SK-N-SH (cell line): ENCODE measurements at regions not wholly inside any gene's neighbourhood (a gene's known extent, or its start where the extent isn't known, plus 50 kb on each side); places are given as distances from the start of the nearest gene placed in this dataset.

Experiments used
- CTCF ChIA-PET: fragments of 300-600, 350-600 bp; formaldehyde crosslinking; extraction: SDS; loops from one replicate; lab custom pipeline; 2021; lab: Yijun Ruan, JAX
- POLR2A ChIA-PET: fragments of 350-600 bp; sonication (Branson Sonifier 250); formaldehyde crosslinking; extraction: SDS; loops from one replicate; lab custom pipeline; 2020; ENCODE audit warnings: antibody characterized with exemption, inconsistent platforms; lab: Yijun Ruan, JAX
- DNase-seq: peaks from one replicate; pipeline ENCODE4 v3.0.0; 2012
- H2AFZ ChIP-seq: fragments of 200-600 bp; sonication (generic); 2 replicates; pipeline ENCODE4 v1.8.1; 2016; ENCODE audit warnings: antibody characterized with exemption, mild to moderate bottlenecking, low read depth
- H3F3A ChIP-seq: fragments of 200-600 bp; sonication (generic); replicated peaks from 2 replicates; pipeline ENCODE3; 2016; ENCODE audit warnings: antibody characterized with exemption, mild to moderate bottlenecking; ENCODE audit not compliant: insufficient read depth
- H3K27ac ChIP-seq, 2 experiments: fragments of 200-500 bp in 1 of 2; fragments of 200-600 bp in 1 of 2; sonication (Bioruptor generic) in 1 of 2; sonication (generic), shearing (Covaris generic) in 1 of 2; 2 replicates each; pipeline versions ENCODE4 v1.5.1 to v1.6.1; 2014 to 2016; ENCODE audit warnings: low read depth in 2 of 2, inconsistent platforms in 1 of 2, low read length in 1 of 2, mild to moderate bottlenecking in 1 of 2, mixed read lengths in 1 of 2
- H3K27me3 ChIP-seq: fragments of 200-600 bp; sonication (generic), shearing (Covaris generic); 2 replicates; pipeline ENCODE4 v1.6.1; 2016; ENCODE audit warnings: mixed run types; ENCODE audit not compliant: insufficient read depth
- H3K36me3 ChIP-seq, 2 experiments: fragments of 200-500 bp in 1 of 2; fragments of 200-600 bp in 1 of 2; sonication (Bioruptor generic) in 1 of 2; sonication (generic) in 1 of 2; replicated peaks in 1 of 2; 2 replicates each; pipeline versions ENCODE3 to v1.5.1; 2014 to 2016; ENCODE audit warnings: low read length in 1 of 2, mild to moderate bottlenecking in 1 of 2; ENCODE audit not compliant: insufficient read depth in 2 of 2, control insufficient read depth in 1 of 2
- H3K4me1 ChIP-seq, 2 experiments: fragments of 200-500 bp in 1 of 2; fragments of 200-600 bp in 1 of 2; sonication (Bioruptor generic) in 1 of 2; sonication (generic), shearing (Covaris generic) in 1 of 2; 2 replicates each; pipeline versions ENCODE4 v1.5.1 to v1.6.1; 2014 to 2016; ENCODE audit warnings: low read depth in 1 of 2, low read length in 1 of 2, mixed run types in 1 of 2; ENCODE audit not compliant: insufficient read depth in 2 of 2, control insufficient read depth in 1 of 2
- H3K4me2 ChIP-seq: fragments of 200-600 bp; sonication (generic), shearing (Covaris generic); 2 replicates; pipeline ENCODE4 v1.6.1; 2017; ENCODE audit warnings: mixed run types
- H3K4me3 ChIP-seq, 2 experiments: fragments of 200-500 bp in 1 of 2; fragments of 200-600 bp in 1 of 2; sonication (Bioruptor generic) in 1 of 2; sonication (generic), shearing (Covaris generic) in 1 of 2; 2 replicates each; pipeline versions ENCODE4 v1.5.1 to v1.8.1; 2014 to 2016; ENCODE audit warnings: low read depth in 2 of 2, inconsistent platforms in 1 of 2, low read length in 1 of 2, mild to moderate bottlenecking in 1 of 2, mixed read lengths in 1 of 2, moderate library complexity in 1 of 2
- H3K79me2 ChIP-seq: fragments of 200-600 bp; sonication (generic); 2 replicates; pipeline ENCODE4 v1.8.1; 2017; ENCODE audit warnings: mild to moderate bottlenecking; ENCODE audit not compliant: insufficient read depth
- H3K9ac ChIP-seq: fragments of 200-600 bp; sonication (generic); 2 replicates; pipeline ENCODE4 v1.6.1; 2017; ENCODE audit warnings: mixed run types
- H3K9me2 ChIP-seq: fragments of 200-600 bp; sonication (generic); 2 replicates; pipeline ENCODE4 v1.6.1; 2017; ENCODE audit warnings: mixed run types
- H3K9me3 ChIP-seq: fragments of 200-600 bp; sonication (generic); 2 replicates; pipeline ENCODE4 v1.6.1; 2017; ENCODE audit warnings: mixed run types, mild to moderate bottlenecking, moderate library complexity
- H4K20me1 ChIP-seq: fragments of 200-600 bp; sonication (generic); 2 replicates; pipeline ENCODE4 v1.6.1; 2017; ENCODE audit warnings: mild to moderate bottlenecking, mixed run types; ENCODE audit not compliant: insufficient read depth
- CHD2 ChIP-seq: fragments of 150-350 bp; IDR thresholded peaks from 2 replicates; pipeline ENCODE4 v1.6.1; 2018; ENCODE audit warnings: low read length; ENCODE audit not compliant: partially characterized antibody
- FOSL2 ChIP-seq: IDR thresholded peaks from 2 replicates; pipeline ENCODE4 v1.4.0; 2012; ENCODE audit warnings: low read depth, mild to moderate bottlenecking, moderate library complexity, borderline replicate concordance
- FOXM1 ChIP-seq: IDR thresholded peaks from 2 replicates; pipeline ENCODE4 v1.4.0; 2012; ENCODE audit warnings: low read depth, mild to moderate bottlenecking
- MEF2A ChIP-seq: IDR thresholded peaks from 2 replicates; pipeline ENCODE4 v1.4.0; 2012; ENCODE audit warnings: low read depth, borderline replicate concordance
- NFIC ChIP-seq: IDR thresholded peaks from 2 replicates; pipeline ENCODE4 v1.4.0; 2012; ENCODE audit warnings: borderline replicate concordance
- POLR2AphosphoS5 ChIP-seq: IDR thresholded peaks from 2 replicates; pipeline ENCODE4 v1.6.1; 2012; ENCODE audit warnings: low read depth, low read length
- RCOR1 ChIP-seq: fragments of 150-350 bp; IDR thresholded peaks from 2 replicates; pipeline ENCODE4 v1.6.1; 2017; ENCODE audit warnings: antibody characterized with exemption, low read length
- SIN3A ChIP-seq: IDR thresholded peaks from 2 replicates; pipeline ENCODE4 v1.6.1; 2012; ENCODE audit warnings: low read depth, mild to moderate bottlenecking, low read length, moderate library complexity, borderline replicate concordance
- TAF1 ChIP-seq: IDR thresholded peaks from 2 replicates; pipeline ENCODE4 v1.6.1; 2012; ENCODE audit warnings: low read depth, mild to moderate bottlenecking, low read length, moderate library complexity, borderline replicate concordance
- TEAD4 ChIP-seq: IDR thresholded peaks from 2 replicates; pipeline ENCODE4 v1.4.0; 2012; ENCODE audit warnings: mild to moderate bottlenecking, borderline replicate concordance; ENCODE audit not compliant: insufficient read depth
- YY1 ChIP-seq: IDR thresholded peaks from 2 replicates; pipeline ENCODE4 v1.4.0; 2012; ENCODE audit warnings: low read depth, mild to moderate bottlenecking
- WGBS: methylation state at CpG from one replicate; pipeline ENCODE4 v1.1.6; 2017; ENCODE audit warnings: low lambda C conversion rate; 5-methylcytosine and 5-hydroxymethylcytosine counted together
- TF ChIP-seq, protein P1 (sequence below): fragments of 150-350 bp; IDR thresholded peaks from 2 replicates; pipeline ENCODE4 v1.6.1; 2016; ENCODE audit warnings: mild to moderate bottlenecking, low read depth, low read length
- TF ChIP-seq, protein P2 (sequence below): IDR thresholded peaks from 2 replicates; pipeline ENCODE4; 2012

DNA sequence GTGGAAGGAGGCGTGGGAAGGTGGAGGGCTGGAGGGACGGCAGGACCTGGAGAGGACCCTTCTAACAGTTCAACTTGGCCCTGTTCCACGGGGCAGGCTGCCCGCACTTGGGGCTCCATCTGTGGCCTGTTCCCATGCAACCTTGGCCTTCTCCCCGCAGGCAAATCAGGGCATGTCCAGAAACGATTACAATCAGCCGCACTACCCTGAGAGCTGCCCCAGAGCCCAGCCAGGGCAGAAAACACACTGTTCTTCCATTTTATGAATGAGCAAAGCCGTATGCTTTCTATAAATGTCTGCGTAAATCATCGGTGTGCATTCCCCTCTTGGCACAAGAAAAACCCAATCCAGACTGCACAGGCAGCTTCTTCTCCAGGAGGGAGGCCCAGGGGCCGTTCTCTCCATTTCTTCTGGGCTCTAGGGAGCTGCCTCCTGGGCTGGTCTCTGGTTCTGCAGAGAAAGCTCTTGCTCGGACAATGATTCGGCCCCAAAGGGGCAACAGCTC, 228.7 kb downstream of the SOX9 start (continued):
- TF ChIP-seq, protein P1, sequence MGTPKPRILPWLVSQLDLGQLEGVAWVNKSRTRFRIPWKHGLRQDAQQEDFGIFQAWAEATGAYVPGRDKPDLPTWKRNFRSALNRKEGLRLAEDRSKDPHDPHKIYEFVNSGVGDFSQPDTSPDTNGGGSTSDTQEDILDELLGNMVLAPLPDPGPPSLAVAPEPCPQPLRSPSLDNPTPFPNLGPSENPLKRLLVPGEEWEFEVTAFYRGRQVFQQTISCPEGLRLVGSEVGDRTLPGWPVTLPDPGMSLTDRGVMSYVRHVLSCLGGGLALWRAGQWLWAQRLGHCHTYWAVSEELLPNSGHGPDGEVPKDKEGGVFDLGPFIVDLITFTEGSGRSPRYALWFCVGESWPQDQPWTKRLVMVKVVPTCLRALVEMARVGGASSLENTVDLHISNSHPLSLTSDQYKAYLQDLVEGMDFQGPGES: no peak
- TF ChIP-seq FOXM1 (no peak), CHD2 (peak; percentile 76), YY1 (no peak), MEF2A (no peak), TEAD4 (no peak), TAF1 (no peak), FOSL2 (no peak), RCOR1 (peak; percentile 92), POLR2AphosphoS5 (no peak)

DNA sequence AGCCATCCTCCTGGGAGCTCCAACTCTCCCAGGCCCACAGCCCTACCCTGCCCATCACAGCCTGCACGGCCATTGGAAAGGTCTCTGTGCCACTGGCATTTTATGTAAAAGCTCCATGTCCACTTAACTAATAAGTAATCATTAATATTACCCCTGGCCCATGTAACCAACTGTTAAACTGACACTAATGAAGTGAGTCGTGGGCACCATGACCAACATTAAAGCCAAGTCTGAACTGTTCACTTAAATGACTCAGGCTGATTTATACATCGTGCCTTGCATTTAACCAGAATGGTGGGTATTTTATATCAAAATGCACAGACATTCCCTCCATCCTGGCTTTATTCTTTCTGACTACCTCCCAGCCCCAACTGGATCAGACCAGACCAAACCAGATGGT, 229.3 kb downstream of the SOX9 start:
- H3K4me3 ChIP-seq: no peak overlapping the region
- H3K4me1 ChIP-seq: peaks cover 0 to 48% of the 10 kb centered on the region in 2 experiments; a peak in 2 of 4 replicates
- no peaks in the 10 kb centered on the region for H4K20me1 ChIP-seq
- H3K4me2 ChIP-seq: no peak overlapping the region
- CTCF ChIA-PET: interaction anchor here (1.0 to 1.9 kb wide), 5 partner anchors 13 to 814 kb away, joined by 3 to 8 read pairs (median 3); no protein-coding TSS in a partner anchor
- H2AFZ ChIP-seq: no peak overlapping the region
- no peaks in the 10 kb centered on the region for H3K36me3 ChIP-seq
- peak overlapping the region in 1 of 2 experiments; percentile 78; a peak in 2 of 4 replicates for H3K27ac ChIP-seq
- POLR2A ChIA-PET: interaction anchor here (1.1 to 1.2 kb wide), 2 partner anchors 27 to 30 kb away, joined by 3 read pairs; no protein-coding TSS in a partner anchor
- TF ChIP-seq, protein P1: no peak
- peak; percentile 6; the same call in 1 of the 2 replicates for TF ChIP-seq FOSL2
- no peak for TF ChIP-seq SIN3A
- TF ChIP-seq NFIC: no peak
- TF ChIP-seq, protein P2, sequence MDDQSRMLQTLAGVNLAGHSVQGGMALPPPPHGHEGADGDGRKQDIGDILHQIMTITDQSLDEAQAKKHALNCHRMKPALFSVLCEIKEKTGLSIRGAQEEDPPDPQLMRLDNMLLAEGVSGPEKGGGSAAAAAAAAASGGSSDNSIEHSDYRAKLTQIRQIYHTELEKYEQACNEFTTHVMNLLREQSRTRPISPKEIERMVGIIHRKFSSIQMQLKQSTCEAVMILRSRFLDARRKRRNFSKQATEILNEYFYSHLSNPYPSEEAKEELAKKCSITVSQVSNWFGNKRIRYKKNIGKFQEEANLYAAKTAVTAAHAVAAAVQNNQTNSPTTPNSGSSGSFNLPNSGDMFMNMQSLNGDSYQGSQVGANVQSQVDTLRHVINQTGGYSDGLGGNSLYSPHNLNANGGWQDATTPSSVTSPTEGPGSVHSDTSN: peak; percentile 54; the same call in 1 of the 2 replicates
- H3K79me2 ChIP-seq: no peaks in the 10 kb centered on the region
- H3F3A ChIP-seq: no peaks in the 10 kb centered on the region
- H3K9me3 ChIP-seq: no peaks in the 10 kb centered on the region
- 64% methylated on average over 3 of the region's 3 CpGs for WGBS
- H3K9ac ChIP-seq: no peak overlapping the region
- no peaks in the 10 kb centered on the region for H3K9me2 ChIP-seq
- H3K27me3 ChIP-seq: no peaks in the 10 kb centered on the region
- DNase-seq: peak; percentile 41
